ENCODE measurements at regions not wholly inside any gene's neighbourhood (a gene's known extent, or its start where the extent isn't known, plus 50 kb on each side); places are given as distances from the start of the nearest gene placed in this dataset.

- Histone ChIP-seq H3K4me1 (ENCODE audit: control insufficient read depth, insufficient read depth, low read depth, low read length) (no peaks in the 10 kb centered on the region), H4K8ac (ENCODE audit: low read length) (no peak overlapping the region), H2BK12ac (ENCODE audit: low read length in 2 of 2) (no peak overlapping the region), H3K4me3 (ENCODE audit: insufficient read depth in 1 of 2, low read depth in 1 of 2, low read length in 2 of 2) (no peak overlapping the region), H4K91ac (ENCODE audit: low read length) (no peak overlapping the region), H3K23ac (ENCODE audit: low read length in 2 of 2) (no peak overlapping the region), H2BK15ac (ENCODE audit: low read depth, poor library complexity, severe bottlenecking) (no peak overlapping the region), H3K9me3 (ENCODE audit: control insufficient read depth, low read length) (peaks cover 2% of the 10 kb centered on the region), H3K18ac (ENCODE audit: low read depth in 1 of 2, low read length in 2 of 2) (no peak overlapping the region), H3K36me3 (ENCODE audit: control insufficient read depth in 1 of 2, insufficient read depth in 2 of 2, low read depth in 1 of 2, low read length in 2 of 2) (no peaks in the 10 kb centered on the region), H2AK5ac (ENCODE audit: low read length, severe bottlenecking) (no peak overlapping the region), H3K4ac (ENCODE audit: low read depth in 1 of 2, low read length in 2 of 2) (no peak overlapping the region), H3K9ac (ENCODE audit: low read length) (no peak overlapping the region), H3K4me2 (ENCODE audit: low read length, poor library complexity, severe bottlenecking) (no peak overlapping the region), H3K79me1 (replicated peaks; ENCODE audit: low read length, poor library complexity, severe bottlenecking) (no peaks in the 10 kb centered on the region), H3K27ac (ENCODE audit: low read length, poor library complexity, severe bottlenecking) (no peak overlapping the region), H2AFZ (ENCODE audit: low read depth, low read length) (no peak overlapping the region), H3K27me3 (ENCODE audit: control insufficient read depth in 1 of 2, insufficient read depth in 1 of 2, low read length in 2 of 2) (peaks cover 0 to 3% of the 10 kb centered on the region in 2 experiments), H2BK5ac (ENCODE audit: low read depth, low read length, poor library complexity, severe bottlenecking) (no peak overlapping the region), H3K14ac (ENCODE audit: low read length in 2 of 2) (no peak overlapping the region), H2BK120ac (ENCODE audit: low read depth, low read length) (no peak overlapping the region)
- 63% methylated on average over 1 of the region's 2 CpGs for WGBS
- no peak for DNase-seq
These were observed 150.8 kb upstream of the ARHGAP28 start for GRCh38 chr18:6578686-6579085.

DNA sequence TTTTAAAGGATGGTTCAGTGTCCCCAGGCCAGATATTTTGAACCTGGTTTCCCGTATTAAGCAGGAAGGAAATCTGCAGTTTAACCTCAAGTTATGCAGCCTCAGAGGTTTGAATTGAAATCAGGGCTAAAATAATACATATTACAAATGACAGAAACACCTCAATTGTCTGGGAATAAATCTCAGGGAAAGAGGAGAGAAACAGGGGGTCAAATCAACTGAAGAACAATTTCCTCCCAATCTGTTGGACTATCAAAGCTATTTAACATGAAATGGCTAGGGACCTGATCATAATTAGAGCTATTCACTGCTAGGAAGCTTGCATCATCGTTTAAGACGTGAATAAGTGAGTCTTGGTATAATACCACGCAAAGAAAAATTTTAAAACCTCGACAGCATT is 150.0 kb upstream of the ARHGAP28 start:
- Histone ChIP-seq H3K36me3 (ENCODE audit: control insufficient read depth in 1 of 2, insufficient read depth in 2 of 2, low read depth in 1 of 2, low read length in 2 of 2) (no peaks in the 10 kb centered on the region), H2AK5ac (ENCODE audit: low read length, severe bottlenecking) (no peak overlapping the region), H3K9me3 (ENCODE audit: control insufficient read depth, low read length) (peaks cover 10% of the 10 kb centered on the region), H3K23ac (ENCODE audit: low read length in 2 of 2) (no peak overlapping the region), H4K8ac (ENCODE audit: low read length) (no peak overlapping the region), H3K14ac (ENCODE audit: low read length in 2 of 2) (no peak overlapping the region), H2AFZ (ENCODE audit: low read depth, low read length) (no peak overlapping the region), H3K27me3 (ENCODE audit: control insufficient read depth in 1 of 2, insufficient read depth in 1 of 2, low read length in 2 of 2) (peaks cover 0 to 3% of the 10 kb centered on the region in 2 experiments), H3K27ac (ENCODE audit: low read length, poor library complexity, severe bottlenecking) (no peak overlapping the region), H3K4me3 (ENCODE audit: insufficient read depth in 1 of 2, low read depth in 1 of 2, low read length in 2 of 2) (no peak overlapping the region), H3K9ac (ENCODE audit: low read length) (no peak overlapping the region), H3K4me1 (ENCODE audit: control insufficient read depth, insufficient read depth, low read depth, low read length) (no peaks in the 10 kb centered on the region), H3K4ac (ENCODE audit: low read depth in 1 of 2, low read length in 2 of 2) (no peak overlapping the region), H4K91ac (ENCODE audit: low read length) (no peak overlapping the region), H2BK12ac (ENCODE audit: low read length in 2 of 2) (no peak overlapping the region), H3K79me1 (replicated peaks; ENCODE audit: low read length, poor library complexity, severe bottlenecking) (no peaks in the 10 kb centered on the region), H2BK120ac (ENCODE audit: low read depth, low read length) (no peak overlapping the region), H3K4me2 (ENCODE audit: low read length, poor library complexity, severe bottlenecking) (no peak overlapping the region), H3K18ac (ENCODE audit: low read depth in 1 of 2, low read length in 2 of 2) (no peak overlapping the region), H2BK15ac (ENCODE audit: low read depth, poor library complexity, severe bottlenecking) (no peak overlapping the region), H2BK5ac (ENCODE audit: low read depth, low read length, poor library complexity, severe bottlenecking) (no peak overlapping the region)
- no peak for DNase-seq
- 84% methylated on average over 3 of the region's 5 CpGs for WGBS

- no peak for DNase-seq
- 88% methylated on average over 1 of the region's 1 CpG for WGBS
- no peak overlapping the region for H3K14ac ChIP-seq (ENCODE audit: low read length in 2 of 2)
These were observed 149.1 kb upstream of the ARHGAP28 start for GRCh38 chr18:6580401-6580800.

GRCh38 chr18:6589923-6590322 is 139.6 kb upstream of the ARHGAP28 start:
- H2BK120ac ChIP-seq (ENCODE audit: low read depth, low read length), result no peak overlapping the region
- no peak overlapping the region for H2BK12ac ChIP-seq (ENCODE audit: low read length in 2 of 2)
- no peak overlapping the region for H4K8ac ChIP-seq (ENCODE audit: low read length)
- H2BK5ac ChIP-seq (ENCODE audit: low read depth, low read length, poor library complexity, severe bottlenecking), result no peak overlapping the region
- H3K4me1 ChIP-seq (ENCODE audit: control insufficient read depth, insufficient read depth, low read depth, low read length), result no peaks in the 10 kb centered on the region
- no peak overlapping the region for H3K4me3 ChIP-seq (ENCODE audit: insufficient read depth in 1 of 2, low read depth in 1 of 2, low read length in 2 of 2)
- no peak overlapping the region for H4K91ac ChIP-seq (ENCODE audit: low read length)
- H2AK5ac ChIP-seq (ENCODE audit: low read length, severe bottlenecking), result no peak overlapping the region
- no peak overlapping the region for H2AFZ ChIP-seq (ENCODE audit: low read depth, low read length)
- H3K4ac ChIP-seq (ENCODE audit: low read depth in 1 of 2, low read length in 2 of 2), result no peak overlapping the region
- H3K36me3 ChIP-seq (ENCODE audit: control insufficient read depth in 1 of 2, insufficient read depth in 2 of 2, low read depth in 1 of 2, low read length in 2 of 2), result no peaks in the 10 kb centered on the region
- no peak overlapping the region for H3K27ac ChIP-seq (ENCODE audit: low read length, poor library complexity, severe bottlenecking)
- no peak overlapping the region for H3K14ac ChIP-seq (ENCODE audit: low read length in 2 of 2)
- no peak overlapping the region for H3K23ac ChIP-seq (ENCODE audit: low read length in 2 of 2)
- H3K4me2 ChIP-seq (ENCODE audit: low read length, poor library complexity, severe bottlenecking), result no peak overlapping the region
- no CpG with 5 or more reads among the region's 1 CpG for WGBS
- H3K18ac ChIP-seq (ENCODE audit: low read depth in 1 of 2, low read length in 2 of 2), result no peak overlapping the region
- no peak overlapping the region for H2BK15ac ChIP-seq (ENCODE audit: low read depth, poor library complexity, severe bottlenecking)
- no peak overlapping the region for H3K9ac ChIP-seq (ENCODE audit: low read length)
- no peaks in the 10 kb centered on the region for H3K79me1 ChIP-seq (replicated peaks; ENCODE audit: low read length, poor library complexity, severe bottlenecking)
- DNase-seq, result no peak
- H3K9me3 ChIP-seq (ENCODE audit: control insufficient read depth, low read length), result no peaks in the 10 kb centered on the region
- no peaks in the 10 kb centered on the region for H3K27me3 ChIP-seq (ENCODE audit: control insufficient read depth in 1 of 2, insufficient read depth in 1 of 2, low read length in 2 of 2)

More at GRCh38 chr18:6580401-6580800, 149.1 kb upstream of the ARHGAP28 start:
- no peak overlapping the region for H2BK12ac ChIP-seq (ENCODE audit: low read length in 2 of 2)
- H3K79me1 ChIP-seq (replicated peaks; ENCODE audit: low read length, poor library complexity, severe bottlenecking), result no peaks in the 10 kb centered on the region
- no peak overlapping the region for H3K4ac ChIP-seq (ENCODE audit: low read depth in 1 of 2, low read length in 2 of 2)
- H3K27ac ChIP-seq (ENCODE audit: low read length, poor library complexity, severe bottlenecking), result no peak overlapping the region
- peaks cover 14% of the 10 kb centered on the region for H3K9me3 ChIP-seq (ENCODE audit: control insufficient read depth, low read length)
- no peak overlapping the region for H3K4me3 ChIP-seq (ENCODE audit: insufficient read depth in 1 of 2, low read depth in 1 of 2, low read length in 2 of 2)
- H3K9ac ChIP-seq (ENCODE audit: low read length), result no peak overlapping the region
- H2BK5ac ChIP-seq (ENCODE audit: low read depth, low read length, poor library complexity, severe bottlenecking), result no peak overlapping the region
- no peaks in the 10 kb centered on the region for H3K36me3 ChIP-seq (ENCODE audit: control insufficient read depth in 1 of 2, insufficient read depth in 2 of 2, low read depth in 1 of 2, low read length in 2 of 2)
- no peak overlapping the region for H3K18ac ChIP-seq (ENCODE audit: low read depth in 1 of 2, low read length in 2 of 2)
- no peak overlapping the region for H2BK120ac ChIP-seq (ENCODE audit: low read depth, low read length)
- H3K4me1 ChIP-seq (ENCODE audit: control insufficient read depth, insufficient read depth, low read depth, low read length), result no peaks in the 10 kb centered on the region
- no peak overlapping the region for H2BK15ac ChIP-seq (ENCODE audit: low read depth, poor library complexity, severe bottlenecking)
- H2AK5ac ChIP-seq (ENCODE audit: low read length, severe bottlenecking), result no peak overlapping the region
- H3K23ac ChIP-seq (ENCODE audit: low read length in 2 of 2), result no peak overlapping the region
- H4K91ac ChIP-seq (ENCODE audit: low read length), result no peak overlapping the region
- no peak overlapping the region for H2AFZ ChIP-seq (ENCODE audit: low read depth, low read length)
- no peak overlapping the region for H3K4me2 ChIP-seq (ENCODE audit: low read length, poor library complexity, severe bottlenecking)
- H3K27me3 ChIP-seq (ENCODE audit: control insufficient read depth in 1 of 2, insufficient read depth in 1 of 2, low read length in 2 of 2), result peaks cover 0 to 3% of the 10 kb centered on the region in 2 experiments
- no peak overlapping the region for H4K8ac ChIP-seq (ENCODE audit: low read length)

Measured in mesenchymal stem cell (in vitro differentiated cells and primary cell).